Neutrophil (primary cell): ENCODE measurements at regions not wholly inside any gene's neighbourhood (a gene's known extent, or its start where the extent isn't known, plus 50 kb on each side); places are given as distances from the start of the nearest gene placed in this dataset.

Source experiments
- H3K27ac ChIP-seq: fragments of 200-600 bp; sonication (generic); 2 replicates; pipeline ENCODE4 v1.5.1; 2016; ENCODE audit warnings: mild to moderate bottlenecking, moderate library complexity
- H3K27me3 ChIP-seq: fragments of 200-600 bp; sonication (generic); 2 replicates; pipeline ENCODE4 v1.6.0; 2016; ENCODE audit warnings: mild to moderate bottlenecking
- H3K36me3 ChIP-seq: fragments of 200-600 bp; sonication (generic); 2 replicates; pipeline ENCODE4 v1.5.1; 2017
- H3K4me1 ChIP-seq, 2 experiments: fragments of 200-600 bp in 1 of 2; sonication (generic) in 1 of 2; 1 replicate in 1 of 2; 2 replicates in 1 of 2; pipeline versions ENCODE4 v1.5.1 to v1.6.1; 2013 to 2016; ENCODE audit warnings: low read depth in 1 of 2, low read length in 1 of 2, mild to moderate bottlenecking in 1 of 2, moderate library complexity in 1 of 2; ENCODE audit not compliant: control insufficient read depth in 1 of 2, insufficient read depth in 1 of 2
- H3K4me3 ChIP-seq, 2 experiments: fragments of 200-600 bp in 1 of 2; sonication (generic) in 1 of 2; 1 replicate in 1 of 2; 2 replicates in 1 of 2; pipeline ENCODE4 v1.5.1; 2013 to 2016; ENCODE audit warnings: low read depth in 1 of 2, low read length in 1 of 2, mild to moderate bottlenecking in 1 of 2, moderate library complexity in 1 of 2
- H3K9me3 ChIP-seq: fragments of 200-600 bp; sonication (generic); 2 replicates; pipeline ENCODE4 v1.5.1; 2016
- TF ChIP-seq, protein P1 (sequence below): fragments of 200-600 bp; sonication (generic); IDR thresholded peaks from 2 replicates; pipeline ENCODE4 v1.5.1; 2016; ENCODE audit warnings: antibody characterized with exemption

- TF ChIP-seq, protein P1, sequence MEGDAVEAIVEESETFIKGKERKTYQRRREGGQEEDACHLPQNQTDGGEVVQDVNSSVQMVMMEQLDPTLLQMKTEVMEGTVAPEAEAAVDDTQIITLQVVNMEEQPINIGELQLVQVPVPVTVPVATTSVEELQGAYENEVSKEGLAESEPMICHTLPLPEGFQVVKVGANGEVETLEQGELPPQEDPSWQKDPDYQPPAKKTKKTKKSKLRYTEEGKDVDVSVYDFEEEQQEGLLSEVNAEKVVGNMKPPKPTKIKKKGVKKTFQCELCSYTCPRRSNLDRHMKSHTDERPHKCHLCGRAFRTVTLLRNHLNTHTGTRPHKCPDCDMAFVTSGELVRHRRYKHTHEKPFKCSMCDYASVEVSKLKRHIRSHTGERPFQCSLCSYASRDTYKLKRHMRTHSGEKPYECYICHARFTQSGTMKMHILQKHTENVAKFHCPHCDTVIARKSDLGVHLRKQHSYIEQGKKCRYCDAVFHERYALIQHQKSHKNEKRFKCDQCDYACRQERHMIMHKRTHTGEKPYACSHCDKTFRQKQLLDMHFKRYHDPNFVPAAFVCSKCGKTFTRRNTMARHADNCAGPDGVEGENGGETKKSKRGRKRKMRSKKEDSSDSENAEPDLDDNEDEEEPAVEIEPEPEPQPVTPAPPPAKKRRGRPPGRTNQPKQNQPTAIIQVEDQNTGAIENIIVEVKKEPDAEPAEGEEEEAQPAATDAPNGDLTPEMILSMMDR = no peak
- Histone ChIP-seq H3K4me1 (no peaks in the 10 kb centered on the region), H3K9me3 (no peaks in the 10 kb centered on the region), H3K4me3 (no peak overlapping the region), H3K36me3 (no peaks in the 10 kb centered on the region), H3K27me3 (no peaks in the 10 kb centered on the region), H3K27ac (no peak overlapping the region)
These were observed 437.2 kb upstream of the DAB1 start for GRCh38 chr1:57860931-57861565.

- Histone ChIP-seq H3K4me1 (no peaks in the 10 kb centered on the region), H3K27me3 (no peaks in the 10 kb centered on the region), H3K9me3 (no peaks in the 10 kb centered on the region), H3K4me3 (no peak overlapping the region), H3K36me3 (no peaks in the 10 kb centered on the region), H3K27ac (no peak overlapping the region)
- TF ChIP-seq, protein P1 = no peak
These were observed 436.5 kb upstream of the DAB1 start for GRCh38 chr1:57860325-57860724.

- Histone ChIP-seq H3K36me3 (no peaks in the 10 kb centered on the region), H3K4me3 (no peak overlapping the region), H3K27ac (no peak overlapping the region), H3K9me3 (no peaks in the 10 kb centered on the region), H3K4me1 (no peaks in the 10 kb centered on the region), H3K27me3 (no peaks in the 10 kb centered on the region)
- TF ChIP-seq, protein P1 = no peak
These were observed 434.9 kb upstream of the DAB1 start for GRCh38 chr1:57858740-57859139.

GRCh38 chr1:57857809-57858208 is 433.9 kb upstream of the DAB1 start:
- H3K27ac ChIP-seq = no peak overlapping the region

GRCh38 chr1:57854436-57854835 is 430.6 kb upstream of the DAB1 start:
- no peaks in the 10 kb centered on the region for H3K27me3 ChIP-seq
- TF ChIP-seq, protein P1 = no peak
- H3K27ac ChIP-seq = no peak overlapping the region

More at GRCh38 chr1:57857809-57858208, 433.9 kb upstream of the DAB1 start:
- TF ChIP-seq, protein P1 = no peak
- Histone ChIP-seq H3K4me1 (no peaks in the 10 kb centered on the region), H3K27me3 (no peaks in the 10 kb centered on the region), H3K9me3 (no peaks in the 10 kb centered on the region), H3K4me3 (no peak overlapping the region), H3K36me3 (no peaks in the 10 kb centered on the region)

More at GRCh38 chr1:57854436-57854835, 430.6 kb upstream of the DAB1 start:
- no peaks in the 10 kb centered on the region for H3K4me1 ChIP-seq
- no peaks in the 10 kb centered on the region for H3K36me3 ChIP-seq
- H3K9me3 ChIP-seq = no peaks in the 10 kb centered on the region
- H3K4me3 ChIP-seq = no peak overlapping the region
